HCT116 (cell line): ENCODE measurements at regions not wholly inside any gene's neighbourhood (a gene's known extent, or its start where the extent isn't known, plus 50 kb on each side); places are given as distances from the start of the nearest gene placed in this dataset.

Experiments
- ATAC-seq: fragments of 200-7000 bp; cut with Tn5 transposase; 2 replicates; pipeline ENCODE4 v1.9.1; 2020; ENCODE audit warnings: mild to moderate bottlenecking, moderate library complexity
- BruUV-seq: library from RNA; stranded (reverse); fragments of 400-500 nt; replicated peaks from 2 replicates; lab custom pipeline; 2021; lab: Mats Ljungman, UMichigan
- CTCF ChIA-PET: fragments of 300-600 bp; sonication (Branson Sonifier 250); formaldehyde crosslinking; loops from one replicate; lab custom pipeline; 2021; ENCODE audit warnings: antibody characterized with exemption; lab: Charles Lee
- POLR2A ChIA-PET: fragments of 300-600, 350-600 bp; sonication (Branson Sonifier 250); formaldehyde crosslinking; loops from one replicate; lab custom pipeline; 2021; ENCODE audit warnings: antibody characterized with exemption; lab: Charles Lee
- RAD21 ChIA-PET, 2 experiments: fragments of 300-600 bp; sonication (Branson Sonifier 250); formaldehyde crosslinking; loops; one replicate each; lab custom pipeline; 2023; ENCODE audit warnings: low total read pairs in 2 of 2; ENCODE audit not compliant: uncharacterized antibody in 2 of 2, unreplicated experiment in 2 of 2, low non-redundant PET in 1 of 2; lab: Charles Lee
- DNase-seq: peaks from one replicate; pipeline ENCODE4 v3.0.0-alpha.2; 2010; ENCODE audit warnings: low read depth, low spot score
- H2AFZ ChIP-seq: fragments of 200-600 bp; shearing (Covaris generic), sonication (generic); 2 replicates; pipeline ENCODE4 v1.6.1; 2017; ENCODE audit warnings: low read depth, mixed run types, mixed read lengths, antibody characterized with exemption, low read length; ENCODE audit not compliant: poor library complexity, severe bottlenecking
- H3K27ac ChIP-seq: 2 replicates; pipeline ENCODE4 v1.5.1; 2012; ENCODE audit warnings: low read depth, low read length
- H3K27me3 ChIP-seq: fragments of 200-600 bp; sonication (generic); 2 replicates; pipeline ENCODE4 v1.6.1; 2016; ENCODE audit warnings: mixed run types, low read length, mixed read lengths; ENCODE audit not compliant: insufficient read depth
- H3K36me3 ChIP-seq, 2 experiments: fragments of 200-500 bp in 1 of 2; fragments of 200-600 bp in 1 of 2; sonication (Bioruptor generic) in 1 of 2; sonication (generic) in 1 of 2; 2 replicates each; pipeline versions ENCODE4 v1.5.1 to v1.6.1; 2014 to 2016; ENCODE audit warnings: low read length in 2 of 2, inconsistent platforms in 1 of 2, mixed read lengths in 1 of 2, mixed run types in 1 of 2; ENCODE audit not compliant: insufficient read depth in 2 of 2, control insufficient read depth in 1 of 2
- H3K4me1 ChIP-seq, 2 experiments: fragments of 200-600 bp in 1 of 2; sonication (generic) in 1 of 2; 2 replicates each; pipeline versions ENCODE4 v1.5.1 to v1.6.1; 2012 to 2017; ENCODE audit warnings: low read length in 2 of 2, inconsistent platforms in 1 of 2, mild to moderate bottlenecking in 1 of 2, mixed read lengths in 1 of 2, mixed run types in 1 of 2, moderate library complexity in 1 of 2; ENCODE audit not compliant: insufficient read depth in 2 of 2, control insufficient read depth in 1 of 2
- H3K4me2 ChIP-seq: fragments of 200-600 bp; sonication (generic); 2 replicates; pipeline ENCODE4 v1.6.1; 2017; ENCODE audit warnings: mixed run types, low read length, mixed read lengths
- H3K4me3 ChIP-seq, 2 experiments: fragments of 200-600 bp in 1 of 2; sonication (generic) in 1 of 2; replicated peaks in 1 of 2; 2 replicates each; pipeline ENCODE4 v1.5.1; 2011 to 2016; ENCODE audit warnings: low read length in 2 of 2, control low read depth in 1 of 2, low read depth in 1 of 2, mild to moderate bottlenecking in 1 of 2, mixed read lengths in 1 of 2, mixed run types in 1 of 2
- H3K79me2 ChIP-seq: fragments of 200-600 bp; sonication (generic); 2 replicates; pipeline ENCODE4 v1.6.1; 2017; ENCODE audit warnings: mild to moderate bottlenecking, mixed run types, low read length, moderate library complexity, mixed read lengths; ENCODE audit not compliant: insufficient read depth
- H3K9ac ChIP-seq: fragments of 200-600 bp; sonication (generic); 2 replicates; pipeline ENCODE4 v1.6.1; 2016; ENCODE audit warnings: low read length, mixed read lengths
- H3K9me2 ChIP-seq: fragments of 200-600 bp; sonication (generic), shearing (Covaris generic); 2 replicates; pipeline ENCODE4 v1.6.1; 2017; ENCODE audit warnings: mixed run types, mild to moderate bottlenecking, moderate library complexity; ENCODE audit not compliant: insufficient read depth
- H3K9me3 ChIP-seq, 2 experiments: fragments of 200-500 bp in 1 of 2; fragments of 200-600 bp in 1 of 2; sonication (Bioruptor generic) in 1 of 2; sonication (generic) in 1 of 2; 2 replicates each; pipeline ENCODE4 v1.6.1; 2014 to 2017; ENCODE audit warnings: low read length in 2 of 2, mixed read lengths in 2 of 2, inconsistent platforms in 1 of 2, low read depth in 1 of 2, mild to moderate bottlenecking in 1 of 2, mixed run types in 1 of 2, moderate library complexity in 1 of 2; ENCODE audit not compliant: control insufficient read depth in 1 of 2, insufficient read depth in 1 of 2
- H4K20me1 ChIP-seq: fragments of 200-600 bp; sonication (generic), shearing (Covaris generic); 2 replicates; pipeline ENCODE4 v1.6.1; 2017; ENCODE audit warnings: mixed run types, mild to moderate bottlenecking, moderate library complexity; ENCODE audit not compliant: insufficient read depth
- ATF3 ChIP-seq: IDR thresholded peaks from 2 replicates; pipeline ENCODE4 v1.6.1; 2012
- CBX3 ChIP-seq: IDR thresholded peaks from 2 replicates; pipeline ENCODE4 v1.6.1; 2012; ENCODE audit warnings: low read depth
- CEBPB ChIP-seq: IDR thresholded peaks from 2 replicates; pipeline ENCODE4 v1.6.1; 2012; ENCODE audit warnings: low read depth
- ELF1 ChIP-seq: IDR thresholded peaks from 2 replicates; pipeline ENCODE4 v1.6.1; 2012; ENCODE audit warnings: low read depth, borderline replicate concordance
- EZH2 ChIP-seq: fragments of 200-600 bp; sonication (generic); IDR thresholded peaks from 2 replicates; pipeline ENCODE4 v1.6.1; 2017; ENCODE audit warnings: antibody characterized with exemption, mixed run types
- EZH2phosphoT487 ChIP-seq: fragments of 200-600 bp; IDR thresholded peaks from 2 replicates; pipeline ENCODE4 v1.6.1; 2018; ENCODE audit warnings: antibody characterized with exemption, borderline replicate concordance
- FOSL1 ChIP-seq: IDR thresholded peaks from 2 replicates; pipeline ENCODE4 v1.6.1; 2012; ENCODE audit warnings: low read depth
- JUND ChIP-seq: IDR thresholded peaks from 2 replicates; pipeline ENCODE4 v1.6.1; 2012
- SIN3A ChIP-seq: IDR thresholded peaks from 2 replicates; pipeline ENCODE4 v1.6.1; 2012; ENCODE audit warnings: low read depth
- SP1 ChIP-seq: IDR thresholded peaks from 2 replicates; pipeline ENCODE4 v1.6.1; 2012; ENCODE audit warnings: low read depth
- SRF ChIP-seq: IDR thresholded peaks from 2 replicates; pipeline ENCODE4 v1.6.1; 2012; ENCODE audit warnings: low read depth
- TCF7L2 ChIP-seq: IDR thresholded peaks from 2 replicates; pipeline ENCODE4 v1.7.0; 2011; ENCODE audit warnings: borderline replicate concordance, inconsistent platforms; ENCODE audit not compliant: insufficient read depth, insufficient read length; ENCODE audit errors: extremely low read depth
- YY1 ChIP-seq: IDR thresholded peaks from 2 replicates; pipeline ENCODE4 v1.6.1; 2011; ENCODE audit warnings: low read length, low read depth, moderate library complexity, mild to moderate bottlenecking; ENCODE audit not compliant: insufficient replicate concordance; ENCODE audit errors: extremely low read depth
- ZNF274 ChIP-seq: fragments of 200-500 bp; sonication (Bioruptor generic); IDR thresholded peaks from 2 replicates; pipeline ENCODE4 v1.6.1; 2014; ENCODE audit warnings: mild to moderate bottlenecking, low read depth, low read length, inconsistent platforms
- intact Hi-C: fragments of 100-400 bp; cut with micrococcal nuclease; formaldehyde crosslinking; loops from 2 replicates; pipeline ENCODE4 v1.10.0; 2022
- TF ChIP-seq, protein P1 (sequence below), 3 experiments: fragments of 200-600 bp in 1 of 3; sonication (generic) in 1 of 3; IDR thresholded peaks in 2 of 3; conservative IDR thresholded peaks in 1 of 3; 2 replicates each; pipeline ENCODE4 v1.5.1; 2012 to 2017; ENCODE audit warnings: low read depth in 2 of 3, low read length in 2 of 3, antibody characterized with exemption in 1 of 3, borderline replicate concordance in 1 of 3, control low read depth in 1 of 3, mild to moderate bottlenecking in 1 of 3, mixed read lengths in 1 of 3, mixed run types in 1 of 3, moderate library complexity in 1 of 3; ENCODE audit not compliant: insufficient read depth in 1 of 3
- TF ChIP-seq, protein P2 (sequence below): IDR thresholded peaks from 2 replicates; pipeline ENCODE4 v1.6.1; 2012; ENCODE audit warnings: low read depth

GRCh38 chr7:81441750-81442149 is 328.1 kb downstream of the HGF start:
- TF ChIP-seq JUND (no peak), SRF (no peak), ATF3 (no peak), FOSL1 (no peak), EZH2phosphoT487 (no peak), ELF1 (no peak), ZNF274 (no peak), SIN3A (no peak), YY1 (no peak), CEBPB (no peak), EZH2 (no peak), SP1 (no peak), CBX3 (no peak), TCF7L2 (no peak)
- TF ChIP-seq, protein P1, sequence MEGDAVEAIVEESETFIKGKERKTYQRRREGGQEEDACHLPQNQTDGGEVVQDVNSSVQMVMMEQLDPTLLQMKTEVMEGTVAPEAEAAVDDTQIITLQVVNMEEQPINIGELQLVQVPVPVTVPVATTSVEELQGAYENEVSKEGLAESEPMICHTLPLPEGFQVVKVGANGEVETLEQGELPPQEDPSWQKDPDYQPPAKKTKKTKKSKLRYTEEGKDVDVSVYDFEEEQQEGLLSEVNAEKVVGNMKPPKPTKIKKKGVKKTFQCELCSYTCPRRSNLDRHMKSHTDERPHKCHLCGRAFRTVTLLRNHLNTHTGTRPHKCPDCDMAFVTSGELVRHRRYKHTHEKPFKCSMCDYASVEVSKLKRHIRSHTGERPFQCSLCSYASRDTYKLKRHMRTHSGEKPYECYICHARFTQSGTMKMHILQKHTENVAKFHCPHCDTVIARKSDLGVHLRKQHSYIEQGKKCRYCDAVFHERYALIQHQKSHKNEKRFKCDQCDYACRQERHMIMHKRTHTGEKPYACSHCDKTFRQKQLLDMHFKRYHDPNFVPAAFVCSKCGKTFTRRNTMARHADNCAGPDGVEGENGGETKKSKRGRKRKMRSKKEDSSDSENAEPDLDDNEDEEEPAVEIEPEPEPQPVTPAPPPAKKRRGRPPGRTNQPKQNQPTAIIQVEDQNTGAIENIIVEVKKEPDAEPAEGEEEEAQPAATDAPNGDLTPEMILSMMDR (IDR thresholded peaks at IDR 0.05 in 2 of 3, conservative IDR thresholded peaks at IDR 0.05 in 1 of 3; ENCODE audit: borderline replicate concordance in 1 of 3, insufficient read depth in 1 of 3, low read depth in 2 of 3, low read length in 2 of 3): no peak
- TF ChIP-seq, protein P2, sequence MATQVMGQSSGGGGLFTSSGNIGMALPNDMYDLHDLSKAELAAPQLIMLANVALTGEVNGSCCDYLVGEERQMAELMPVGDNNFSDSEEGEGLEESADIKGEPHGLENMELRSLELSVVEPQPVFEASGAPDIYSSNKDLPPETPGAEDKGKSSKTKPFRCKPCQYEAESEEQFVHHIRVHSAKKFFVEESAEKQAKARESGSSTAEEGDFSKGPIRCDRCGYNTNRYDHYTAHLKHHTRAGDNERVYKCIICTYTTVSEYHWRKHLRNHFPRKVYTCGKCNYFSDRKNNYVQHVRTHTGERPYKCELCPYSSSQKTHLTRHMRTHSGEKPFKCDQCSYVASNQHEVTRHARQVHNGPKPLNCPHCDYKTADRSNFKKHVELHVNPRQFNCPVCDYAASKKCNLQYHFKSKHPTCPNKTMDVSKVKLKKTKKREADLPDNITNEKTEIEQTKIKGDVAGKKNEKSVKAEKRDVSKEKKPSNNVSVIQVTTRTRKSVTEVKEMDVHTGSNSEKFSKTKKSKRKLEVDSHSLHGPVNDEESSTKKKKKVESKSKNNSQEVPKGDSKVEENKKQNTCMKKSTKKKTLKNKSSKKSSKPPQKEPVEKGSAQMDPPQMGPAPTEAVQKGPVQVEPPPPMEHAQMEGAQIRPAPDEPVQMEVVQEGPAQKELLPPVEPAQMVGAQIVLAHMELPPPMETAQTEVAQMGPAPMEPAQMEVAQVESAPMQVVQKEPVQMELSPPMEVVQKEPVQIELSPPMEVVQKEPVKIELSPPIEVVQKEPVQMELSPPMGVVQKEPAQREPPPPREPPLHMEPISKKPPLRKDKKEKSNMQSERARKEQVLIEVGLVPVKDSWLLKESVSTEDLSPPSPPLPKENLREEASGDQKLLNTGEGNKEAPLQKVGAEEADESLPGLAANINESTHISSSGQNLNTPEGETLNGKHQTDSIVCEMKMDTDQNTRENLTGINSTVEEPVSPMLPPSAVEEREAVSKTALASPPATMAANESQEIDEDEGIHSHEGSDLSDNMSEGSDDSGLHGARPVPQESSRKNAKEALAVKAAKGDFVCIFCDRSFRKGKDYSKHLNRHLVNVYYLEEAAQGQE: no peak
- Histone ChIP-seq H3K9ac (no peak overlapping the region), H3K79me2 (no peaks in the 10 kb centered on the region), H2AFZ (no peak overlapping the region), H3K9me2 (no peaks in the 10 kb centered on the region), H3K4me1 (no peaks in the 10 kb centered on the region), H3K4me3 (no peak overlapping the region), H3K27me3 (no peaks in the 10 kb centered on the region), H4K20me1 (no peaks in the 10 kb centered on the region), H3K4me2 (no peak overlapping the region), H3K9me3 (no peaks in the 10 kb centered on the region), H3K36me3 (no peaks in the 10 kb centered on the region), H3K27ac (no peak overlapping the region)
- BruUV-seq: no TSS peak
- no peak for DNase-seq
- CTCF ChIA-PET: interaction anchor here (0.7 to 1.2 kb wide), 2 partner anchors 15 to 747 kb away, joined by 3 to 7 read pairs; no protein-coding TSS in a partner anchor
- RAD21 ChIA-PET: no interaction called here
- POLR2A ChIA-PET: no interaction called here
- ATAC-seq: no peak
- intact Hi-C loops: no loop called here
